ENCODE measurements at regions not wholly inside any gene's neighbourhood (a gene's known extent, or its start where the extent isn't known, plus 50 kb on each side); places are given as distances from the start of the nearest gene placed in this dataset.

GRCh38 chr10:85224366-85224940 is 896.1 kb downstream of the CCSER2 start:
- no peak for TF ChIP-seq POLR2A (IDR thresholded peaks at IDR 0.05)
- no peak for TF ChIP-seq CTCF (IDR thresholded peaks at IDR 0.05)
- TF ChIP-seq EP300 (IDR thresholded peaks at IDR 0.05), result no peak
- no peak for TF ChIP-seq POLR2AphosphoS5 (IDR thresholded peaks at IDR 0.05)

GRCh38 chr10:85225311-85225710 is 896.9 kb downstream of the CCSER2 start:
- intact Hi-C loops (cut with DNase I), result no loop called here
- no peak for DNase-seq
- TF ChIP-seq POLR2A (IDR thresholded peaks at IDR 0.05) (no peak), POLR2AphosphoS5 (IDR thresholded peaks at IDR 0.05) (no peak), EP300 (IDR thresholded peaks at IDR 0.05) (no peak)
- no peaks in the 10 kb centered on the region for H3K9me3 ChIP-seq
- H3K27ac ChIP-seq, result no peak overlapping the region
- WGBS, 2 donors, result 86 to 88% methylated on average over 2 of the region's 2 CpGs
- no peaks in the 10 kb centered on the region for H3K36me3 ChIP-seq
- no peaks in the 10 kb centered on the region for H3K27me3 ChIP-seq
- H3K4me3 ChIP-seq, result no peak overlapping the region
- H3K4me1 ChIP-seq, result no peaks in the 10 kb centered on the region

More at GRCh38 chr10:85224366-85224940, 896.1 kb downstream of the CCSER2 start:
- WGBS, 2 donors, result 67 to 76% methylated on average over 6 of the region's 6 CpGs
- no peaks in the 10 kb centered on the region for H3K9me3 ChIP-seq
- no peak overlapping the region for H3K4me3 ChIP-seq
- no peaks in the 10 kb centered on the region for H3K4me1 ChIP-seq
- H3K36me3 ChIP-seq, result no peaks in the 10 kb centered on the region
- H3K27me3 ChIP-seq, result no peaks in the 10 kb centered on the region
- H3K27ac ChIP-seq, result no peak overlapping the region
- intact Hi-C loops (cut with DNase I), result no loop called here
- DNase-seq, result no peak

GRCh38 chr10:85226596-85226995 is 898.2 kb downstream of the CCSER2 start:
- Histone ChIP-seq H3K27me3 (no peaks in the 10 kb centered on the region), H3K9me3 (no peaks in the 10 kb centered on the region), H3K27ac (no peak overlapping the region), H3K36me3 (no peaks in the 10 kb centered on the region), H3K4me3 (no peak overlapping the region), H3K4me1 (no peaks in the 10 kb centered on the region)
- no peak for TF ChIP-seq CTCF (IDR thresholded peaks at IDR 0.05)
- no peak for TF ChIP-seq POLR2AphosphoS5 (IDR thresholded peaks at IDR 0.05)
- no peak for TF ChIP-seq EP300 (IDR thresholded peaks at IDR 0.05)
- TF ChIP-seq POLR2A (IDR thresholded peaks at IDR 0.05), result no peak
- DNase-seq, result no peak
- intact Hi-C loops (cut with DNase I), result no loop called here
- 80 to 87% methylated on average over 2 of the region's 2 CpGs for WGBS, 2 donors

DNA sequence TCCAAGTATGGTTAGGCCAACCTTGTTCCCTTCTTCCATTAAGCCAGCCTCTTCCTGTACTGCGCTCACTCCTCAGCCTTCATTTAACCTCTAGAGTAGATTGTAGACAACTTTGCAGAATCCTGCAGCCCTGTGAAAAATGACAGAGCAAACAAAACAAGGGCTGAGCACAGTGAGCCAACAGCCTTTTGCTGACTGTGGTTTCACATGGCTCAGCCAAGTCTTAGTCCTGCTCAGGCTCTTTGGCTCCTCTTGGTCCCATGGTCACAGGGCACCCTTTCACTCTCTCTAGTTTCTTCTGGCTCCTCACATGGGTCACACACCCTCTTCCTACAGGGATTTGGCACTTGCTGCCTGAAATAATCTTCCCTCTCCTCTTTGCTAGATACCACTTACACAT is 900.3 kb downstream of the CCSER2 start:
- no peaks in the 10 kb centered on the region for H3K36me3 ChIP-seq
- TF ChIP-seq POLR2AphosphoS5 (IDR thresholded peaks at IDR 0.05), result no peak
- TF ChIP-seq EP300 (IDR thresholded peaks at IDR 0.05), result no peak
- no peak for TF ChIP-seq CTCF (IDR thresholded peaks at IDR 0.05)
- no peak for TF ChIP-seq POLR2A (IDR thresholded peaks at IDR 0.05)
- H3K27ac ChIP-seq, result no peak overlapping the region
- intact Hi-C loops (cut with DNase I), result no loop called here
- H3K27me3 ChIP-seq, result no peaks in the 10 kb centered on the region
- no peak for DNase-seq
- H3K4me3 ChIP-seq, result no peak overlapping the region
- WGBS, 2 donors, result 83 to 99% methylated on average over 1 of the region's 1 CpG
- H3K9me3 ChIP-seq, result no peaks in the 10 kb centered on the region
- no peaks in the 10 kb centered on the region for H3K4me1 ChIP-seq

GRCh38 chr10:85231534-85232270 is 903.3 kb downstream of the CCSER2 start:
- intact Hi-C loops (cut with DNase I), result no loop called here
- 71 to 85% methylated on average over 3 of the region's 3 CpGs for WGBS, 2 donors

More at GRCh38 chr10:85231534-85232270, 903.3 kb downstream of the CCSER2 start:
- H3K4me1 ChIP-seq, result no peaks in the 10 kb centered on the region
- H3K4me3 ChIP-seq, result no peak overlapping the region
- no peak overlapping the region for H3K27ac ChIP-seq
- no peaks in the 10 kb centered on the region for H3K36me3 ChIP-seq
- H3K9me3 ChIP-seq, result no peaks in the 10 kb centered on the region
- TF ChIP-seq CTCF (IDR thresholded peaks at IDR 0.05) (no peak), EP300 (IDR thresholded peaks at IDR 0.05) (no peak), POLR2A (IDR thresholded peaks at IDR 0.05) (no peak), POLR2AphosphoS5 (IDR thresholded peaks at IDR 0.05) (no peak)
- H3K27me3 ChIP-seq, result no peaks in the 10 kb centered on the region
- no peak for DNase-seq
